Lower leg skin (tissue), 4 donors: ENCODE measurements at regions not wholly inside any gene's neighbourhood (a gene's known extent, or its start where the extent isn't known, plus 50 kb on each side); places are given as distances from the start of the nearest gene placed in this dataset.

ENCODE experiments used
- DNase-seq, 2 donors: peaks; one replicate each; pipeline ENCODE4 v3.0.0-alpha.2; 2019; ENCODE audit warnings: low spot score in 2 of 2
- H3K4me3 ChIP-seq: fragments of 200-600 bp; sonication (generic); 2 replicates; pipeline ENCODE4 v1.5.1; 2017; ENCODE audit warnings: mild to moderate bottlenecking, low read depth; ENCODE audit not compliant: poor library complexity, severe bottlenecking
- CTCF ChIP-seq, 3 donors: fragments of 450-650 bp; IDR thresholded peaks; one replicate each; pipeline ENCODE4 v1.5.1; 2016; ENCODE audit warnings: antibody characterized with exemption in 3 of 3, mild to moderate bottlenecking in 3 of 3, moderate library complexity in 2 of 3
- POLR2A ChIP-seq, 2 donors: fragments of 450-650 bp; IDR thresholded peaks; one replicate each; pipeline ENCODE4 v1.6.1; 2016 to 2017; ENCODE audit warnings: antibody characterized with exemption in 2 of 2, mild to moderate bottlenecking in 1 of 2, moderate library complexity in 1 of 2
- WGBS, 2 donors: methylation state at CpG; one replicate each; pipeline ENCODE4 v1.1.5; 2018; 5-methylcytosine and 5-hydroxymethylcytosine counted together
- intact Hi-C: fragments of 100-400 bp; cut with DNase I; formaldehyde crosslinking; loops from one replicate; pipeline ENCODE4 v1.15.0; 2023; ENCODE audit warnings: low total_unique reads

- 84 to 90% methylated on average over 2 of the region's 2 CpGs for WGBS, 2 donors
- H3K4me3 ChIP-seq = no peak overlapping the region
- no peak for TF ChIP-seq POLR2A (IDR thresholded peaks at IDR 0.05)
- no peak for TF ChIP-seq CTCF (IDR thresholded peaks at IDR 0.05)
- no peak for DNase-seq
- intact Hi-C loops = no loop called here
Observed at GRCh38 chr3:43817064-43817463, 126.3 kb downstream of the ABHD5 start.

GRCh38 chr3:43817825-43818224 is 127.1 kb downstream of the ABHD5 start:
- intact Hi-C loops = no loop called here
- 68 to 84% methylated on average over 2 of the region's 2 CpGs for WGBS, 2 donors
- DNase-seq = no peak
- no peak overlapping the region for H3K4me3 ChIP-seq
- no peak for TF ChIP-seq CTCF (IDR thresholded peaks at IDR 0.05)
- no peak for TF ChIP-seq POLR2A (IDR thresholded peaks at IDR 0.05)

GRCh38 chr3:43818229-43818628 is 127.5 kb downstream of the ABHD5 start:
- intact Hi-C loops = no loop called here
- TF ChIP-seq CTCF (IDR thresholded peaks at IDR 0.05) = no peak
- TF ChIP-seq POLR2A (IDR thresholded peaks at IDR 0.05) = no peak
- H3K4me3 ChIP-seq = no peak overlapping the region
- no peak for DNase-seq

- 28 to 31% methylated on average over 2 of the region's 2 CpGs for WGBS, 2 donors
- intact Hi-C loops = no loop called here
- H3K4me3 ChIP-seq = no peak overlapping the region
- TF ChIP-seq CTCF (IDR thresholded peaks at IDR 0.05) (no peak), POLR2A (IDR thresholded peaks at IDR 0.05) (no peak)
- DNase-seq = no peak
Observed at GRCh38 chr3:43838009-43838758, 147.4 kb downstream of the ABHD5 start.

GRCh38 chr3:43838877-43839276 is 148.1 kb downstream of the ABHD5 start:
- WGBS, 2 donors = 89 to 100% methylated on average over 1 of the region's 1 CpG
- H3K4me3 ChIP-seq = no peak overlapping the region
- no peak for DNase-seq
- intact Hi-C loops = no loop called here
- TF ChIP-seq POLR2A (IDR thresholded peaks at IDR 0.05) (no peak), CTCF (IDR thresholded peaks at IDR 0.05) (no peak)

GRCh38 chr3:43843386-43843785 is 152.6 kb downstream of the ABHD5 start:
- no peak for DNase-seq
- no peak overlapping the region for H3K4me3 ChIP-seq
- 81 to 100% methylated on average over 4 of the region's 4 CpGs for WGBS, 2 donors
- intact Hi-C loops = no loop called here
- TF ChIP-seq CTCF (IDR thresholded peaks at IDR 0.05) = no peak
- no peak for TF ChIP-seq POLR2A (IDR thresholded peaks at IDR 0.05)
